OCI-LY1 (cell line): ENCODE measurements at regions not wholly inside any gene's neighbourhood (a gene's known extent, or its start where the extent isn't known, plus 50 kb on each side); places are given as distances from the start of the nearest gene placed in this dataset.

Experiments used
- H2AFZ ChIP-seq: fragments of 200-600 bp; sonication (generic), shearing (Covaris generic); 2 replicates; pipeline ENCODE4 v1.6.0; 2014; ENCODE audit warnings: antibody characterized with exemption, mild to moderate bottlenecking, low read length
- H3F3A ChIP-seq: fragments of 200-600 bp; sonication (generic), shearing (Covaris generic); 2 replicates; pipeline ENCODE4 v1.6.0; 2014; ENCODE audit warnings: mild to moderate bottlenecking, antibody characterized with exemption, low read length, moderate library complexity; ENCODE audit not compliant: insufficient read depth
- H3K27ac ChIP-seq: fragments of 200-600 bp; sonication (generic); 2 replicates; pipeline ENCODE4 v1.5.1; 2014; ENCODE audit warnings: low read length, mixed run types, mild to moderate bottlenecking, low read depth; ENCODE audit not compliant: poor library complexity, severe bottlenecking
- H3K27me3 ChIP-seq: fragments of 200-600 bp; sonication (generic); 2 replicates; pipeline ENCODE4 v1.6.0; 2014; ENCODE audit warnings: antibody characterized with exemption, mild to moderate bottlenecking, low read length, moderate library complexity; ENCODE audit not compliant: insufficient read depth
- H3K36me3 ChIP-seq: fragments of 200-600 bp; sonication (generic); 2 replicates; pipeline ENCODE4 v1.6.1; 2014; ENCODE audit warnings: mild to moderate bottlenecking, antibody characterized with exemption, low read length, moderate library complexity, mixed read lengths; ENCODE audit not compliant: insufficient read depth
- H3K4me1 ChIP-seq: fragments of 200-600 bp; sonication (generic); 2 replicates; pipeline ENCODE4 v1.5.1; 2014; ENCODE audit warnings: mild to moderate bottlenecking, low read length, moderate library complexity; ENCODE audit not compliant: insufficient read depth, severe bottlenecking
- H3K4me2 ChIP-seq: fragments of 200-600 bp; sonication (generic), shearing (Covaris generic); 2 replicates; pipeline ENCODE4 v1.6.1; 2014; ENCODE audit warnings: low read length
- H3K4me3 ChIP-seq: fragments of 200-600 bp; sonication (generic); 2 replicates; pipeline ENCODE4 v1.5.1; 2014; ENCODE audit warnings: low read length, low read depth, mild to moderate bottlenecking, mixed read lengths; ENCODE audit not compliant: poor library complexity, severe bottlenecking
- H3K79me2 ChIP-seq: fragments of 200-600 bp; shearing (Covaris generic); 2 replicates; pipeline ENCODE4 v1.6.1; 2016; ENCODE audit warnings: mixed run types, low read length, mixed read lengths; ENCODE audit not compliant: insufficient read depth
- H3K9ac ChIP-seq: fragments of 200-600 bp; sonication (generic), shearing (Covaris generic); 2 replicates; pipeline ENCODE4 v1.6.1; 2014; ENCODE audit warnings: mild to moderate bottlenecking, low read length, mixed read lengths
- H3K9me2 ChIP-seq: fragments of 200-600 bp; sonication (generic), shearing (Covaris generic); 2 replicates; pipeline ENCODE4 v1.6.1; 2014; ENCODE audit warnings: low read depth, mild to moderate bottlenecking, low read length, mixed read lengths
- H3K9me3 ChIP-seq: fragments of 200-600 bp; shearing (Covaris generic); 2 replicates; pipeline ENCODE4 v1.6.1; 2014; ENCODE audit warnings: low read length, mixed read lengths
- H4K20me1 ChIP-seq: fragments of 200-600 bp; sonication (generic), shearing (Covaris generic); 2 replicates; pipeline ENCODE4 v1.6.0; 2016; ENCODE audit warnings: mild to moderate bottlenecking, low read length; ENCODE audit not compliant: insufficient read depth
- CTCF ChIP-seq: fragments of 200-600 bp; sonication (generic), shearing (Covaris generic); IDR thresholded peaks from 2 replicates; pipeline ENCODE4 v1.5.1; 2017; ENCODE audit warnings: mild to moderate bottlenecking, antibody characterized with exemption, low read length, moderate library complexity, mixed read lengths
- EZH2 ChIP-seq: fragments of 200-600 bp; sonication (generic), shearing (Covaris generic); IDR thresholded peaks from 2 replicates; pipeline ENCODE4 v1.8.0; 2017; ENCODE audit warnings: borderline replicate concordance, mixed run types, mild to moderate bottlenecking, antibody characterized with exemption, low read length, moderate library complexity, mixed read lengths

- TF ChIP-seq EZH2 (no peak), CTCF (no peak)
- Histone ChIP-seq H3K79me2 (no peaks in the 10 kb centered on the region), H3K4me1 (no peaks in the 10 kb centered on the region), H3K4me2 (no peak overlapping the region), H3K36me3 (no peaks in the 10 kb centered on the region), H4K20me1 (no peaks in the 10 kb centered on the region), H3K27ac (no peak overlapping the region), H3K27me3 (no peaks in the 10 kb centered on the region), H3K9me2 (no peaks in the 10 kb centered on the region), H3K9me3 (no peaks in the 10 kb centered on the region), H3K9ac (no peak overlapping the region), H3K4me3 (no peak overlapping the region), H2AFZ (no peak overlapping the region), H3F3A (no peaks in the 10 kb centered on the region)
Measured at GRCh38 chr9:90986161-90986560, 184.5 kb downstream of the SYK start.

DNA sequence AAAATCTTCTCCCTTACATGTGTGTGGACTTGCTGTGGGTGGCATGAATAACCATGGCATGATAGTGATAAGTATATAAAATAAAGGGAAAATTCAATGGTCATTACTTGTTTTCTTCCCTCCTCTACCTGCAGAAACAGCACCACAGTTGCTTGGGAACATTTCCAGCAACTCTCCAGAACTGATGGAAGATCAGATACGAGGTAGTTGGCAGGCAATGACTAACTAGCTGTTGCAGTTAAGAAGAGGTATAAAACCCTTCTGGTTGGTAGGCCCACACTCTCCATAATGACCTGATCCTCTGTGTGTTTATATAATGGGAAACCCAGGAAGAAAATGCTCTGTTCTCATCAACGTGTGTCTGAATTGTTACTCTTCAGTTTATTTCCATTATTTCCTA is 185.9 kb downstream of the SYK start:
- H3K9me2 ChIP-seq = no peaks in the 10 kb centered on the region

DNA sequence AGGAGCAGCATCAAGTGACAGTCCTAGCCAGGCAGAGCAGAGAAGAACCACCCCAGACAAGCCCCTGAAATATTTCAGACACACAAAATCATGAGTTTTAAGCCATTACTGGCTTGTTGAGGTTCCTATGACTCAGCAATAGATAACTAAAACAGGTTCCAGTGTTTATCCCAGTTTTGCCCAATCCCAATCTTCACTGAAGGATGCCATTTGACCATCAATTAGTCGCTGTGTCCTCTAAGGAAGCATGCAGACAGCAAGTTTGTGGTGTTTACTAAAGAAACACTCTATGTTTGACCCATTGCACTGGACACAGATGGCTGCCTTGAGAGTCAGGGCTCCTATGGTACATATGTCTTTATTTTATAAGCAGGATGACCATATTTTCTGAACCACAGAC is 186.7 kb downstream of the SYK start:
- Histone ChIP-seq H4K20me1 (no peaks in the 10 kb centered on the region), H3K9ac (no peak overlapping the region), H3K4me3 (no peak overlapping the region), H3K4me2 (no peak overlapping the region), H3K9me2 (no peaks in the 10 kb centered on the region), H3F3A (no peaks in the 10 kb centered on the region), H3K4me1 (no peaks in the 10 kb centered on the region), H2AFZ (no peak overlapping the region), H3K79me2 (no peaks in the 10 kb centered on the region), H3K36me3 (no peaks in the 10 kb centered on the region), H3K27ac (no peak overlapping the region), H3K9me3 (no peaks in the 10 kb centered on the region), H3K27me3 (no peaks in the 10 kb centered on the region)
- TF ChIP-seq EZH2 = no peak
- no peak for TF ChIP-seq CTCF

More for the DNA sequence above, 185.9 kb downstream of the SYK start:
- Histone ChIP-seq H3K27me3 (no peaks in the 10 kb centered on the region), H3K9me3 (no peaks in the 10 kb centered on the region), H3K79me2 (no peaks in the 10 kb centered on the region), H3K4me1 (no peaks in the 10 kb centered on the region), H2AFZ (no peak overlapping the region), H3K4me3 (no peak overlapping the region), H3K4me2 (no peak overlapping the region), H3F3A (no peaks in the 10 kb centered on the region), H3K9ac (no peak overlapping the region), H3K27ac (no peak overlapping the region), H3K36me3 (no peaks in the 10 kb centered on the region), H4K20me1 (no peaks in the 10 kb centered on the region)
- TF ChIP-seq CTCF (no peak), EZH2 (no peak)
